HEK293T (cell line): ENCODE measurements at regions not wholly inside any gene's neighbourhood (a gene's known extent, or its start where the extent isn't known, plus 50 kb on each side); places are given as distances from the start of the nearest gene placed in this dataset.

Experiments used
- BHLHE40 ChIP-seq: fragments of 450-650 bp; IDR thresholded peaks from 2 replicates; pipeline ENCODE4 v1.6.1; 2016; ENCODE audit warnings: mild to moderate bottlenecking, moderate library complexity, borderline replicate concordance
- ELF4 ChIP-seq: fragments of 450-650 bp; IDR thresholded peaks from 2 replicates; pipeline ENCODE4 v1.6.1; 2017; ENCODE audit warnings: antibody characterized with exemption
- FOXA1 ChIP-seq: fragments of 450-650 bp; IDR thresholded peaks from 2 replicates; pipeline ENCODE4 v1.6.1; 2016; ENCODE audit warnings: mild to moderate bottlenecking
- FOXK2 ChIP-seq: fragments of 450-650 bp; IDR thresholded peaks from 2 replicates; pipeline ENCODE4 v1.6.1; 2016; ENCODE audit warnings: mild to moderate bottlenecking
- FOXM1 ChIP-seq: fragments of 450-650 bp; IDR thresholded peaks from 2 replicates; pipeline ENCODE4 v1.6.1; 2017; ENCODE audit warnings: mild to moderate bottlenecking, borderline replicate concordance
- NFRKB ChIP-seq: fragments of 450-650 bp; IDR thresholded peaks from 2 replicates; pipeline ENCODE4 v1.6.1; 2016; ENCODE audit warnings: mild to moderate bottlenecking, moderate library complexity
- TARDBP ChIP-seq: fragments of 450-650 bp; IDR thresholded peaks from 2 replicates; pipeline ENCODE4 v1.6.1; 2016

- no peak for TF ChIP-seq TARDBP
- TF ChIP-seq FOXM1 = no peak
- no peak for TF ChIP-seq NFRKB
- no peak for TF ChIP-seq FOXK2
- no peak for TF ChIP-seq ELF4
- TF ChIP-seq BHLHE40 = no peak
- no peak for TF ChIP-seq FOXA1
Measured at GRCh38 chr3:72247645-72248388, 462.9 kb upstream of the PROK2 start.
